ENCODE measurements at regions not wholly inside any gene's neighbourhood (a gene's known extent, or its start where the extent isn't known, plus 50 kb on each side); places are given as distances from the start of the nearest gene placed in this dataset.

DNA sequence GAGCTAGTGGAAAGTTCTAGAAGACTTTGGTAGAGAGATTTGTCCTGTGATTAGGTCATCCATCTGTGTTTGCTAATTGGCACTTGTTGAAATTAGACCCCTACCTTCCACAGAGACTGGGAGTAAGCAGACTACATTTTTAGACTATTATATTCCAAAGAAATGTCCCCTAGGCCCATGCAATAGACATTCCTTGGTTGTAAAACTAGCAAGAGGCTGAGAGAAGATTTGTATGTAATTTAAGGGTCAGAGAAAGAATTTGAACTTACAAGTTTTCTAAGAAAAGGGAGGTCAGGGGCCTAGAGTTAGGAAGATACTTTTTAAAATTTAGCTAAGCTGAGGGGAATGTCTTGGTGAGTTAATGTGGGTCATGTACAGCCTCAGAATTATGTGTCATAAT, 470.7 kb upstream of the SLITRK1 start:
- TF ChIP-seq, protein P1, sequence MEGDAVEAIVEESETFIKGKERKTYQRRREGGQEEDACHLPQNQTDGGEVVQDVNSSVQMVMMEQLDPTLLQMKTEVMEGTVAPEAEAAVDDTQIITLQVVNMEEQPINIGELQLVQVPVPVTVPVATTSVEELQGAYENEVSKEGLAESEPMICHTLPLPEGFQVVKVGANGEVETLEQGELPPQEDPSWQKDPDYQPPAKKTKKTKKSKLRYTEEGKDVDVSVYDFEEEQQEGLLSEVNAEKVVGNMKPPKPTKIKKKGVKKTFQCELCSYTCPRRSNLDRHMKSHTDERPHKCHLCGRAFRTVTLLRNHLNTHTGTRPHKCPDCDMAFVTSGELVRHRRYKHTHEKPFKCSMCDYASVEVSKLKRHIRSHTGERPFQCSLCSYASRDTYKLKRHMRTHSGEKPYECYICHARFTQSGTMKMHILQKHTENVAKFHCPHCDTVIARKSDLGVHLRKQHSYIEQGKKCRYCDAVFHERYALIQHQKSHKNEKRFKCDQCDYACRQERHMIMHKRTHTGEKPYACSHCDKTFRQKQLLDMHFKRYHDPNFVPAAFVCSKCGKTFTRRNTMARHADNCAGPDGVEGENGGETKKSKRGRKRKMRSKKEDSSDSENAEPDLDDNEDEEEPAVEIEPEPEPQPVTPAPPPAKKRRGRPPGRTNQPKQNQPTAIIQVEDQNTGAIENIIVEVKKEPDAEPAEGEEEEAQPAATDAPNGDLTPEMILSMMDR (IDR thresholded peaks at IDR 0.05; ENCODE audit: poor library complexity) = no peak
- TF ChIP-seq EZH2 (IDR thresholded peaks at IDR 0.05; ENCODE audit: borderline replicate concordance) = no peak
- TF ChIP-seq EZH2phosphoT487 (IDR thresholded peaks at IDR 0.05; ENCODE audit: low read depth, severe bottlenecking, unreplicated experiment) = no peak
